GM19452 (cell line): ENCODE measurements at regions not wholly inside any gene's neighbourhood (a gene's known extent, or its start where the extent isn't known, plus 50 kb on each side); places are given as distances from the start of the nearest gene placed in this dataset.
"Not testable (repeated sequence)": the region's sequence is repeated elsewhere in the genome, so short reads cannot be mapped to it uniquely, and the experiment has no call there.

Source experiments
- ATAC-seq: cut with Tn5 transposase; IDR thresholded peaks from one replicate; pipeline ENCODE4 v1.9.1; 2021; ENCODE audit not compliant: unreplicated experiment

GRCh38 chr3:194939949-194940770, 254.5 kb downstream of the FAM43A start:
- ATAC-seq: no peak

GRCh38 chr3:194941360-194941955, 255.8 kb downstream of the FAM43A start:
- ATAC-seq: no peak

DNA sequence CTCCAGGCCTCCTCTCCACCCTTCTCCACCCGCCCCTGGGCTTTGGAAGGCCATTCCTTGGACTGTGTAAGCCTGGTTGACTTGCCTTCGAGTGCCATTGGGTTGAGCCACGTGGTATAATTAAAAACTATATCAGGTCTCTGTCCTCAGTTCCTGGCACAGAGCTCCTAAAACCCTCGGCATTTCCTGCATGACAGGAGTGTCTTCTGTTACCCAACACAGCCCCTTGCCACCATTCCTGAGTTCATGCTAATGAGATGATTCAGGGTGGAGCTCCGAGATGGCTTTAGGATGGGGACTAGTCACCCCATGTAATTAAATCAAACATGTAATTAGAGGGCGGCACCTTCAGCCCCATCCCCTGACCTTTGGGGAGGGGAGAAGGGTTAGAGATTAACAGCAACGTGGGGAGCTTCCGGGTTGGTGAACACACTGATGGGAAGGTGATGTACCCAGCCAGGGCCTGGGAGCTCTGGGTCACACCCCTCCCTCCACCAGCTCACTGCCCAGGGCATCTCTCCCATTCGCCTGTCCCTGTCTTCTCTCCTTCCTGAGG, 256.4 kb downstream of the FAM43A start:
- ATAC-seq: no peak

- no peak for ATAC-seq
These were observed 258.8 kb downstream of the FAM43A start for GRCh38 chr3:194944526-194944925.

DNA sequence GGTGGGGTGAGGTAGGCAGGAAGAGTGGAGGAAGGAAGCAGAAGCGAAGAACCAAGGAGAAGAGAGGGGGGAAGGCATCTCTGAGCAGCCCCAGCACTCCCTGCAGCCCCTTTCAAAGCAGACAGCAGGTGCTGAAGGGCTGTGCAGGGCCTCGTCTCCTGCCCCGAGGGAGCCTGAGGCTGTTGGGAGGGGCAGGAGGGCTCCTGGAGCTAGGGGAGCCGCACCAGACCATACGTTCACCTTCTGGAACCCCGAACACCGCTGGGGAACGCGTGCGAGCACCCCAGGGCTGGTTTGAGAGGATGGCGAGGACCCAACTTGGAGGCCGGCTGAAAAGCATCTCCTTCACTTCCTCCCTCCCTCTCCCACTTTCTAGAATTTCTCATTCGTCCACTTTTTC, 259.8 kb downstream of the FAM43A start:
- ATAC-seq: no peak

DNA sequence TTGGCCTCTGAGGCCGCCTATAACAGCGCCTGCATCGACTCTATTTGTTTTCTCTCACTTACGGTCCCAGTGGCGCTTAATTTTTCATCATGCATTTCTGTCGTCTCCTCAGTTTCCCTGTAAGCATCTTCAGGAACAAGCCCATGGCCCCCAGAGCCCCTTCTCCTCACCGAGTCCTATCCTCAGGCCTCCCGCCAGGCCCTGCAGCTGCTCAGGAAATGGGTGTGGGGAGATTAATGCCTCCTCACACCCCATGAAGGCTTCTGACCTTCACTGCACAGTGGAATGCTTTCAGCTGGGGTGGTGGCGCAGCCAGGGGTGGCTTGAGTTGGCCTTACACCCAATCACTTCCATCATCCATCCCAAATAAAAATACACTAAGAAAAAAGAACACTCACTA, 260.4 kb downstream of the FAM43A start:
- no peak for ATAC-seq

DNA sequence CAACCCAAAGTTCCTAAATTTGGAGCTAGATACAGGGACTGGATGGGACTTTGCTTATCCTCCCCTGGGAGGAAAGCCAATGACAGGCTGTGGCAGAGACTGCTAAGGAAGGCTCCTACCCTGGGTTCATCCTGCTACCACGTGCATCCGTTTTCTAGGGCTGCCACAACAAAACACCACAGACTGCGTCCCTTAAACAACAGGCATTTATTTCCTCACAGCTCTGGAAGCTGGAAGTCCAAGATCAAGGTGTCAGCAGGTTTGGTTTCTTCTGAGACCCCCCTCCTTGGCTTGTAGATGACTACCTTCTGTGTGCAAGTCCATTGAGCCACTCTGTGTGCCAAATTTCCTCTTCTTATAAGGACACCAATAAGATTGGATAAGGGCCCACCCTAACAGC, 263.9 kb downstream of the FAM43A start:
- no peak for ATAC-seq

GRCh38 chr3:194950906-194951628, 265.4 kb downstream of the FAM43A start:
- ATAC-seq: no peak

- not testable (repeated sequence) for ATAC-seq
These were observed 265.9 kb downstream of the FAM43A start for GRCh38 chr3:194951629-194951920.

- no peak for ATAC-seq
These were observed 266.4 kb downstream of the FAM43A start for GRCh38 chr3:194951931-194952582.

DNA sequence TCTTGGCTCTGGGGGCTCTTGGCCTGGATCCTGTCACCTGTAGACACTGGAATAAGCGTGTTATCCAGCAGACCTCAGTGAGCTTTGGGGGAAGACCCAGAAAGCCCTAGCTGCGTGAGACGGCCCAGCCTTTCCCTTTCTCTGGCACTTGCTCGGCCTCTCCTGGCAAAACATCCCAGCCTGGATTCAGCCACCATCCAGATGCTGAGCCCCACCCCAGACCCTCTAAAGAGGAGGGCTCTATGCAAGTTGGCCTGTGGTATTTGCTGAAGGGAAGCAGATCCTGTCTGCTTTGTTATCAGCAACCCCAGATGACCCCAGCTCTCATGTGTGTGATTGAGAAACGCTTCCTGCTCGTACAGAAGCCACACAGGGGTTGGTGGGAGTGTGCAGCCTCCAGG, 267.2 kb downstream of the FAM43A start:
- ATAC-seq: no peak

- ATAC-seq: no peak
These were observed 267.6 kb downstream of the FAM43A start for GRCh38 chr3:194953291-194953690.

GRCh38 chr3:194955546-194955945, 269.9 kb downstream of the FAM43A start:
- ATAC-seq: no peak

DNA sequence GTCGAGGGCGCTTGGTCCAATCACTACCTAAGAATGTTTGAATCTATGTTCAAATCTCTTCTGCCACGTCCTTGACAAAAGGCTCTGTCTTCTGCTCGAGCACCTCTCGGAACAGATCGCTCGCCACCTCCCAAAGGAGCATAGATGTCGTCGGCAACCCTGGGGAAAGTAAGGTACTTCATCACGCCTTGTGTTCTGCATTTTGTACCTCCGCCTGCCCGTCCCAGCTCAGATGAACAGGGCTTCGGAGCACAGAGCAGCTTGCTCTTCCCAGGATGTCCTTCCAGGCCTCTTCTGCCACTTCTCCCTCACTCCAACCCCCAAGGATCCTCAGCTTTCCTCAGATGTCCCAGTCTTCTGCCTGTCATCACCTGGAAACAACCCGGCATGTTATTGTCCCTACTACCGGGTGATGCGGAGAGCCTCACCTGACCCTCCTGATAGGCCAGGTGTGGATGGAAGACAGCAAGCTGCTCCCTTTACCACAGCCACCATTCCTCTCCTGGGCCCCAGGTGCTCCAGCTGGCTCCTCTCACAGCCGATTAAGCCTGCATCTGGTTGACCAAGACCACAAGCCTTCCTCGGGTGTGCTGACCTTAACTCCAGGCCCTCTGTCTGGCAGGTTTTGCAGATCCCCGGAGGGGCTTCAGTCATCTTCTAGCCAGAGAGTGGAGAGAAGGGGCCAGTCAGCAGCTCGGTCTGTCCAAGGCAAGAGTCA, 270.5 kb downstream of the FAM43A start:
- ATAC-seq: no peak

- ATAC-seq: no peak
These were observed 271.2 kb downstream of the FAM43A start for GRCh38 chr3:194956697-194957396.

GRCh38 chr3:194957743-194958240, 272.1 kb downstream of the FAM43A start:
- no peak for ATAC-seq

GRCh38 chr3:194959217-194959616, 273.5 kb downstream of the FAM43A start:
- no peak for ATAC-seq

- ATAC-seq: not testable (repeated sequence)
These were observed 274.0 kb downstream of the FAM43A start for GRCh38 chr3:194959666-194960065.

- no peak for ATAC-seq
These were observed 274.9 kb downstream of the FAM43A start for GRCh38 chr3:194960446-194961032.

- ATAC-seq: no peak
These were observed 275.5 kb downstream of the FAM43A start for GRCh38 chr3:194961149-194961548.
